ENCODE measurements at regions not wholly inside any gene's neighbourhood (a gene's known extent, or its start where the extent isn't known, plus 50 kb on each side); places are given as distances from the start of the nearest gene placed in this dataset.

DNA sequence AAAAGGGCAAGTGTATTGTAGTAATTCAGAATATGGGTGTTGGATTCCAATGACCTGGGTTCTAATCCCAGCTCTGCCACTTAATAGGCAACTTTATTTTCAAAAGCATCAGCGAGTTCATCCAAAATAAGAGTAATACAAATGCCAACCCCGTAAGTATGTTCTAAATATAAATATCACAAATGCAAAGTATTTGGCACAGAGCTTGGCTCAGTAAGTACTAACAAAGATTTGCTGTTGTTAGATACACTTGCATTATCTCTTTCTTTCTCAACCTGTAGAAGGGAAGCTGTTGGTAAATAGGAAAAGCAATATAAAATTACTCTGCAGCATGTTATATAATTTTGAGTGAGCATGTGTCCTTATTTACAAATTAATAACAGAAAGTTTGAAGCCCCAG is 1302.6 kb upstream of the FAM98A start:
- no peak for DNase-seq (ENCODE audit: low spot score)
- Histone ChIP-seq H3K9me3 (ENCODE audit: control insufficient read depth in 4 of 4, low read length in 3 of 4) (no peaks in the 10 kb centered on the region), H3K4me3 (ENCODE audit: low read depth in 1 of 3, low read length in 3 of 3) (no peak overlapping the region), H3K9ac (ENCODE audit: low read depth in 1 of 2, low read length in 2 of 2) (no peak overlapping the region), H3K27me3 (ENCODE audit: control insufficient read depth in 4 of 4, insufficient read depth in 4 of 4, low read length in 3 of 4) (peaks cover 0 to 2% (median 0%) of the 10 kb centered on the region in 4 donors), H3K4me1 (ENCODE audit: control insufficient read depth in 4 of 4, insufficient read depth in 4 of 4, low read length in 3 of 4) (no peaks in the 10 kb centered on the region), H3K36me3 (ENCODE audit: control insufficient read depth in 4 of 4, insufficient read depth in 3 of 4, low read depth in 1 of 4, low read length in 3 of 4) (no peaks in the 10 kb centered on the region), H3K27ac (ENCODE audit: low read depth in 1 of 2, low read length in 2 of 2) (no peak overlapping the region)
- 81% methylated on average over 2 of the region's 2 CpGs for WGBS
- TF ChIP-seq YY1 (IDR thresholded peaks at IDR 0.05) (no peak), ZBTB33 (IDR thresholded peaks at IDR 0.05) (no peak), CTCF (IDR thresholded peaks at IDR 0.05; ENCODE audit: low read depth, low read length, missing input control) (no peak), TAF1 (conservative IDR thresholded peaks at IDR 0.05) (no peak), SP1 (IDR thresholded peaks at IDR 0.05) (no peak), EGR1 (IDR thresholded peaks at IDR 0.05; ENCODE audit: low read depth in 2 of 2) (no peak), FOXA2 (IDR thresholded peaks at IDR 0.05) (no peak), GABPA (IDR thresholded peaks at IDR 0.05 in 1 of 2, conservative IDR thresholded peaks at IDR 0.05 in 1 of 2) (no peak), HNF4A (conservative IDR thresholded peaks at IDR 0.05) (no peak), JUND (IDR thresholded peaks at IDR 0.05) (no peak), RAD21 (IDR thresholded peaks at IDR 0.05) (no peak), RXRA (IDR thresholded peaks at IDR 0.05) (no peak), HNF4G (IDR thresholded peaks at IDR 0.05) (no peak), FOXA1 (IDR thresholded peaks at IDR 0.05) (no peak)
- TF ChIP-seq, protein P1, sequence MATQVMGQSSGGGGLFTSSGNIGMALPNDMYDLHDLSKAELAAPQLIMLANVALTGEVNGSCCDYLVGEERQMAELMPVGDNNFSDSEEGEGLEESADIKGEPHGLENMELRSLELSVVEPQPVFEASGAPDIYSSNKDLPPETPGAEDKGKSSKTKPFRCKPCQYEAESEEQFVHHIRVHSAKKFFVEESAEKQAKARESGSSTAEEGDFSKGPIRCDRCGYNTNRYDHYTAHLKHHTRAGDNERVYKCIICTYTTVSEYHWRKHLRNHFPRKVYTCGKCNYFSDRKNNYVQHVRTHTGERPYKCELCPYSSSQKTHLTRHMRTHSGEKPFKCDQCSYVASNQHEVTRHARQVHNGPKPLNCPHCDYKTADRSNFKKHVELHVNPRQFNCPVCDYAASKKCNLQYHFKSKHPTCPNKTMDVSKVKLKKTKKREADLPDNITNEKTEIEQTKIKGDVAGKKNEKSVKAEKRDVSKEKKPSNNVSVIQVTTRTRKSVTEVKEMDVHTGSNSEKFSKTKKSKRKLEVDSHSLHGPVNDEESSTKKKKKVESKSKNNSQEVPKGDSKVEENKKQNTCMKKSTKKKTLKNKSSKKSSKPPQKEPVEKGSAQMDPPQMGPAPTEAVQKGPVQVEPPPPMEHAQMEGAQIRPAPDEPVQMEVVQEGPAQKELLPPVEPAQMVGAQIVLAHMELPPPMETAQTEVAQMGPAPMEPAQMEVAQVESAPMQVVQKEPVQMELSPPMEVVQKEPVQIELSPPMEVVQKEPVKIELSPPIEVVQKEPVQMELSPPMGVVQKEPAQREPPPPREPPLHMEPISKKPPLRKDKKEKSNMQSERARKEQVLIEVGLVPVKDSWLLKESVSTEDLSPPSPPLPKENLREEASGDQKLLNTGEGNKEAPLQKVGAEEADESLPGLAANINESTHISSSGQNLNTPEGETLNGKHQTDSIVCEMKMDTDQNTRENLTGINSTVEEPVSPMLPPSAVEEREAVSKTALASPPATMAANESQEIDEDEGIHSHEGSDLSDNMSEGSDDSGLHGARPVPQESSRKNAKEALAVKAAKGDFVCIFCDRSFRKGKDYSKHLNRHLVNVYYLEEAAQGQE (IDR thresholded peaks at IDR 0.05), result no peak
- TF ChIP-seq, protein P2, sequence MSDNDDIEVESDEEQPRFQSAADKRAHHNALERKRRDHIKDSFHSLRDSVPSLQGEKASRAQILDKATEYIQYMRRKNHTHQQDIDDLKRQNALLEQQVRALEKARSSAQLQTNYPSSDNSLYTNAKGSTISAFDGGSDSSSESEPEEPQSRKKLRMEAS (IDR thresholded peaks at IDR 0.05), result no peak

DNA sequence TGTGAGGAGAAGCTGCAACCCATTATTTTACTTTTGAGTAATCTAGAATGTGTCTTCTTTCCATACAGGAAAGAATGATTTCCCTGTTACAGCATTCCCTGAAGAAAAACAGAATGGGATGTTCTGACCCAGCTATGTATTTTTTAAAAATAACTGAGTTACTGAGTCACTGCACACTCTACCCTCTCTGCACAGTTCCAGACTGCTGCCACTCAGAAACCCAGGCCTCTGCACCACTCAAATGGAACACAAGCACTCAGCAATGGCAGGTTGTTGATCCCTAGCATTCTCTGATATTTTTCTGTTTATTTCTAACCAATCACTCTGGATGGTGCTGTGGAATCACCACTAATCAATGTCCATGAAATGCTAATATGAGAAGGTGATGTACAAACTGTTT is 1300.0 kb upstream of the FAM98A start:
- no peak for DNase-seq (ENCODE audit: low spot score)
- no peaks in the 10 kb centered on the region for H3K4me1 ChIP-seq (ENCODE audit: control insufficient read depth in 4 of 4, insufficient read depth in 4 of 4, low read length in 3 of 4)
- no peak for TF ChIP-seq HNF4G (IDR thresholded peaks at IDR 0.05)
- no peak for TF ChIP-seq RAD21 (IDR thresholded peaks at IDR 0.05)
- TF ChIP-seq FOXA1 (IDR thresholded peaks at IDR 0.05), result no peak
- TF ChIP-seq, protein P2 (IDR thresholded peaks at IDR 0.05), result no peak
- TF ChIP-seq, protein P3, sequence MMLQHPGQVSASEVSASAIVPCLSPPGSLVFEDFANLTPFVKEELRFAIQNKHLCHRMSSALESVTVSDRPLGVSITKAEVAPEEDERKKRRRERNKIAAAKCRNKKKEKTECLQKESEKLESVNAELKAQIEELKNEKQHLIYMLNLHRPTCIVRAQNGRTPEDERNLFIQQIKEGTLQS (IDR thresholded peaks at IDR 0.05), result no peak
- no peak for TF ChIP-seq JUND (IDR thresholded peaks at IDR 0.05)
- no peaks in the 10 kb centered on the region for H3K9me3 ChIP-seq (ENCODE audit: control insufficient read depth in 4 of 4, low read length in 3 of 4)
- no peak overlapping the region for H3K27ac ChIP-seq (ENCODE audit: low read depth in 1 of 2, low read length in 2 of 2)
- H3K36me3 ChIP-seq (ENCODE audit: control insufficient read depth in 4 of 4, insufficient read depth in 3 of 4, low read depth in 1 of 4, low read length in 3 of 4), result no peaks in the 10 kb centered on the region
- no peak overlapping the region for H3K4me3 ChIP-seq (ENCODE audit: low read depth in 1 of 3, low read length in 3 of 3)
- H3K9ac ChIP-seq (ENCODE audit: low read depth in 1 of 2, low read length in 2 of 2), result no peak overlapping the region
- H3K27me3 ChIP-seq (ENCODE audit: control insufficient read depth in 4 of 4, insufficient read depth in 4 of 4, low read length in 3 of 4), result peaks cover 0 to 2% (median 0%) of the 10 kb centered on the region in 4 donors
